HAP-1 (cell line): ENCODE measurements at regions not wholly inside any gene's neighbourhood (a gene's known extent, or its start where the extent isn't known, plus 50 kb on each side); places are given as distances from the start of the nearest gene placed in this dataset.
A peak's percentile ranks its signal among the peaks of the same experiment; 100 is the strongest.

Experiments used
- DNase-seq, 2 experiments: peaks; one replicate each; pipeline ENCODE4 v3.0.0-alpha.2; 2016 to 2020; ENCODE audit warnings: low spot score in 2 of 2
- H3K27me3 ChIP-seq: fragments of 250-450 bp; sonication (Bioruptor Pico); 2 replicates; pipeline ENCODE4 v1.5.1; 2020; ENCODE audit warnings: low read depth, mild to moderate bottlenecking, moderate library complexity
- H3K36me3 ChIP-seq: fragments of 250-450 bp; sonication (Bioruptor Pico); replicated peaks from 2 replicates; pipeline ENCODE4 v1.5.1; 2020; ENCODE audit warnings: mild to moderate bottlenecking
- H3K4me1 ChIP-seq: fragments of 250-450 bp; sonication (Bioruptor Pico); 2 replicates; pipeline ENCODE4 v1.5.1; 2020; ENCODE audit warnings: mild to moderate bottlenecking
- H3K4me3 ChIP-seq: fragments of 250-450 bp; sonication (Bioruptor Pico); 2 replicates; pipeline ENCODE4 v1.5.1; 2020; ENCODE audit warnings: mild to moderate bottlenecking, moderate library complexity
- H3K9me3 ChIP-seq: fragments of 250-450 bp; sonication (Bioruptor Pico); 2 replicates; pipeline ENCODE4 v1.5.1; 2020; ENCODE audit warnings: mild to moderate bottlenecking, moderate library complexity
- in situ Hi-C: fragments of 300-500 bp; cut with MboI; formaldehyde crosslinking; loops from 3 replicates; pipeline ENCODE4 v1.14.3; 2020; ENCODE audit warnings: low sequenced_read_pairs, inconsistent platforms, mixed read lengths

DNA sequence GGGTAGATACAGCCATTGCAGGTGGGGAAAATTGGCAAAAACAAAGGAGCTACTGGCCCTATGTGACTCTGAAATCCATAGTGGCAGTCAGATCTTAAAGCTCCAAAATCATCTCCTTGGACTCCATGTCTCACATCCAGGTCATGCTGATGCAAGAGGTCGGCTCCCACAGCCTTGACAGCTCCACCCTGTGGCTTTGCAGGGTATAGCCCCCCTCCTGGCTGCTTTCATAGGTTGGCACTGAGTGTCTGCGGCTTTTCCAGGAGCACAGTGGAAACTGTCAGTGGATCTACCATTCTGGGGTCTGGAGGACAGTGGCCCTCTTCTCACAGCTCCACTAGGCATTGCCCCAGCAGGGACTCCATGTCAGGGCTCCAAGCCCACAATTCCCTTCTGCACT, 1190.1 kb downstream of the CDH12 start:
- in situ Hi-C loops, result no loop called here
- no peak overlapping the region for H3K4me3 ChIP-seq
- H3K4me1 ChIP-seq, result no peaks in the 10 kb centered on the region
- no peaks in the 10 kb centered on the region for H3K9me3 ChIP-seq
- no peaks in the 10 kb centered on the region for H3K27me3 ChIP-seq
- H3K36me3 ChIP-seq, result no peaks in the 10 kb centered on the region
- DNase-seq, result peak in 1 of 2 experiments; percentile 35

DNA sequence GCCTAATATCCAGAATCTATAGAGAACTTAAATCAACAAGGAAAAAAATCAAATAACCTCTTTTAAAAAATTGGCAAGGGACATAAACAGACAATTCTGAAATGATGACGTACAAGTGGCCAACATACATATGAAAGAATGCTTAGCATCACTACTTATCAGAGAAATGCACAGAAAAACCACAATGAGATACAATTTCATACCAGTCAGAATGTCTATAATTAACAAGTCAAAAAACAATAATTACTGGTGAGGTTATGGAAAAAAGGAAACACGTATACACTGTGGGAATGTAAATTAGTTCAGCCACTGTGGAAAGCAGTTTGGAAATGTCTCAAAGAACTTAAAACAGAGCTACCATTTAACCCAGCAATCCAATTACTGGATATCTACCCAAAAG, 1192.0 kb downstream of the CDH12 start:
- in situ Hi-C loops, result no loop called here
- Histone ChIP-seq H3K36me3 (no peaks in the 10 kb centered on the region), H3K9me3 (no peaks in the 10 kb centered on the region), H3K4me3 (no peak overlapping the region), H3K4me1 (no peaks in the 10 kb centered on the region), H3K27me3 (no peaks in the 10 kb centered on the region)
- no peak for DNase-seq

DNA sequence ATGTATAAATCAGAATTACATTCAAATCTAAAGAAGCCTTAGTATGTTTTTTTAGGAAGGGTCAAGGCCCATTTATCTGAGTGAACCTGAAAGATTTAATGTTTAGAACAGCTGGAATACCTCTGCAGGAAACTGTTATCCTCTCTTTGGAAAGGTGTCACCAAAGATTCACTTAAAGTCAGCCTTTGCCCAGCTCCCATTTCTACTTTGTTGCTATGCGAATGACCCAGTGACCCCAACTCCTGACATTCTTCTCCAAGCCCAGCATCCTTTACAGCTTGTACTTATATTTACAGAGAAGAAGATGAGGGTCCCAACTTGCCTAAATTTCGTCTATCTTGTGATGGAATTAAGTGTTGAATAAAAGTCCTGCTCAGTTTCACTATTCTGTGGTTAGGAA, 1198.6 kb downstream of the CDH12 start:
- DNase-seq, result no peak
- in situ Hi-C loops, result no loop called here
- Histone ChIP-seq H3K4me3 (no peak overlapping the region), H3K4me1 (no peaks in the 10 kb centered on the region), H3K9me3 (no peaks in the 10 kb centered on the region), H3K27me3 (no peaks in the 10 kb centered on the region), H3K36me3 (no peaks in the 10 kb centered on the region)

DNA sequence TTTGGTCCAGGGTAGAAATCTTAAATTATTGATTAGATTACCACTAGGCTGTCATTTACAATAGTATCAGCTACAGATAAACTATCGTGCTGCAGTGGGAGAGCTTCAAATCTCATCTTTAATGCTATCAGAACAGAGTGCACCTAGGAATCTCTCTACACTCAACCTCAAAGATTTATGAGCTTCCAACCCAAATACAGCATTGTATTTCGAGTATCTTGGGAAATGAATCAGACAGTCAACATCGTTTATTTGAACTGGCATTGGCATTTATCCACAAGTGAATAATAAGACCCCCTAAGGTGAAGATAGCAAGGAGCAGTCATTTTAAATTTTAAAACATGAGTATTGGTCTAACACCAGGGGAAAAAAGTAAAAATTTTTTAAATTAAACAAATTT, 1203.2 kb downstream of the CDH12 start:
- Histone ChIP-seq H3K36me3 (no peaks in the 10 kb centered on the region), H3K4me1 (no peaks in the 10 kb centered on the region), H3K27me3 (no peaks in the 10 kb centered on the region), H3K9me3 (no peaks in the 10 kb centered on the region), H3K4me3 (no peak overlapping the region)
- in situ Hi-C loops, result no loop called here
- no peak for DNase-seq

DNA sequence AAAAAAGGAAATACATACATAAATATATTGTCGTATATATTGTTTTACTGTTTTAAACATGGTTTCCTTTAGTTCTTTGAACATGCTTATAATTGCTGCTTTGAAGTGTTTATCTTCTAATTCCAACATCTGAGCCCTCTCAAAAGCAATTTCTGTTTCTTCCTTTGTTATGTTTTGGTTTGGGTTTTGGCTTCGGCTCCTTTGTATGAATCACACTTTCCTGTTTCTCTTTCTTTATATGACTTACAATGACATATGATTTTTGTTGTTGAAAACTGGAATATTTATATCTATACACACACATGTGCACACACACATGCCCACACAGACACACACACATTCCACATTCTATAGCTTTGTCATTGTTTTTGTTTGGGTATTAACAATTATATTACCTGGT, 1206.7 kb downstream of the CDH12 start:
- in situ Hi-C loops, result no loop called here
- Histone ChIP-seq H3K36me3 (no peaks in the 10 kb centered on the region), H3K4me3 (no peak overlapping the region), H3K4me1 (no peaks in the 10 kb centered on the region), H3K27me3 (no peaks in the 10 kb centered on the region), H3K9me3 (no peaks in the 10 kb centered on the region)
- no peak for DNase-seq

DNA sequence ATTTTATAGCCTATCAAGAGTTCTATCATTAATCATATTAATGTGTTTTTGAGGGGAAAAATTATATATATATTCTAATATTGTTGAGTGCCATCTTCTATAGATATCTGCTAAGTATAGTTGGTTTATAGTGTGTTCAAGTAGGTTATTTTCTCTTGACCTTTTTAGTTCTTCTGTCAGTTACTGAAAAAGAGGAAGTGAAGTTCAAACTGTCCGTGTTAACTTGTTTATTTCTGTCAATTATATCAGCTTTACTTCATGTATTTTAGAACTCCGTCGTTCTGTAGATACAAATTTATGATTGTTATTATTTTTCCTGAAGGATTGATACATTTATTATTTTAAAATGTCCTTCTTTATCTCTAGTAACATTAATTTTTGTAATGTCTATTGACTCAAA, 1209.1 kb downstream of the CDH12 start:
- Histone ChIP-seq H3K9me3 (no peaks in the 10 kb centered on the region), H3K4me1 (no peaks in the 10 kb centered on the region), H3K27me3 (no peaks in the 10 kb centered on the region), H3K36me3 (no peaks in the 10 kb centered on the region), H3K4me3 (no peak overlapping the region)
- no peak for DNase-seq
- in situ Hi-C loops, result no loop called here

DNA sequence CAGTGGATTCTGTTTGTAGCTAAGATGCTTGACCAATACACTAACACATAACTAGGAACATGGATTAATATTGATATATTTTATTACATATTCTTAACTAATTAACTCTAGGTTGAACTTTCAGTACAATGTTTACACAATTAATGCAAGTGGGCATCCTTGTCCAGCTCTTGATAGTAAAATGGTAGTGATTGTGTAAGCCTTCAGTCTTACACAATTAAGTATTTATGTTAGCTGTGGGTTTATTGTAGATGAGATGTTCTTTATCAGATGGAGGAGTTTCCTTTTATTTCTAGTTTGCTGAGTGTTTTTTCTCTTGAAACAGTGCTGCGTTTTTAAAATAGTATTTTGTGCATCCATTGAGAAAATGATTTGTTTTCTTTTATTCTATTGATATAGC, 1210.8 kb downstream of the CDH12 start:
- in situ Hi-C loops, result no loop called here
- H3K4me1 ChIP-seq, result no peaks in the 10 kb centered on the region
- no peak overlapping the region for H3K4me3 ChIP-seq
- no peaks in the 10 kb centered on the region for H3K27me3 ChIP-seq
- DNase-seq, result no peak
- no peaks in the 10 kb centered on the region for H3K36me3 ChIP-seq
- H3K9me3 ChIP-seq, result no peaks in the 10 kb centered on the region

DNA sequence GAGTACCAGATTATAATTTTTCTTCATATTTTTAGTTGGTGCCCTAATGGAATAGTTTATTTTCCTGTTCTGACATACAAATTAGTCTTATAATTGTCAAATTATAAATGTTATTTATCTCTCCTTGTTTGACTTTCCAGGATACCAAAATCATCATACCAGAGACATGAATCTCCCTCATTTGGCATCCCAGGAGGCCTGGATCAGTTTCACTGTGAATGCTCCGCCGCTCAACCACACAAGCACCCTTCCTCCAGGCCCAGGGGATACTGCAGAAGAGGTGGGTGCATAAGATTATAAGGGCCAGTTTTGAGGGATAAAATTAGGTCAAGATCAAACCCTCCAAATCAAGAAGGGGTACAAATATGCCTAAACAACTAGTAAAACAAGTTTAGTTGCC, 1229.3 kb downstream of the CDH12 start:
- H3K9me3 ChIP-seq, result no peaks in the 10 kb centered on the region
- no peaks in the 10 kb centered on the region for H3K4me1 ChIP-seq
- no peak overlapping the region for H3K4me3 ChIP-seq
- DNase-seq, result no peak
- 0 out of 2 replicates have a peak, but pooled peaks cover 2% of the 10 kb centered on the region for H3K27me3 ChIP-seq
- in situ Hi-C loops, result no loop called here
- no peaks in the 10 kb centered on the region for H3K36me3 ChIP-seq

DNA sequence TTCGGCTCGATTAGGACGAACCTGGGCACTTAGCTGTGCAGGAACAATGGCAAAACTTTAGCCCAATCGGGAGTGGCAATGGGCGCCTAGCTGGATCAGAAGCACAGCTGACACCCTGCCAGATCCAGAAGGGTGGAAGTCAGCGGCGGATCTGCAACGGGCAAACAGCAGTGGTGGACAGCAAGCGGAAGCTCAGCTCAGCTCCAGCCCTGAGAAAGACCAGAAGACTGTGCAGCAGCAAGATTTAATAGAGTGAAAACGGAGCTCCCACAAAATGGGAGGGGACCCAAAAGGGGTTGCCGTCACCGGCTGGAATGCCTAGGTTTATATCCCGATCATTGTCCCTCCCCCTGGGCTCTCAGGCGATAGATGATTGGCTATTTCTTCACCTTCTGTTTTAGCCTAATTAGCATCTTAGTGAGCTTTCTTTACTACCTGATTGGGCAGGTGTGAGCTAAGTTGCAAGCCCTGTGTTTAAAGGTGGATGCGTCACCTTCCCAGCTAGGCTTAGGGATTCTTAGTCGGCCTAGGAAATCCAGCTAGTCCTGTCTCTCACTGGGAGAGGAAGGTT, 1237.9 kb downstream of the CDH12 start:
- in situ Hi-C loops, result no loop called here
- no peaks in the 10 kb centered on the region for H3K9me3 ChIP-seq
- no peaks in the 10 kb centered on the region; the same call in 1 of the 2 replicates for H3K4me1 ChIP-seq
- no peak for DNase-seq
- H3K36me3 ChIP-seq, result no peaks in the 10 kb centered on the region
- no peak overlapping the region for H3K4me3 ChIP-seq
- no peaks in the 10 kb centered on the region for H3K27me3 ChIP-seq

DNA sequence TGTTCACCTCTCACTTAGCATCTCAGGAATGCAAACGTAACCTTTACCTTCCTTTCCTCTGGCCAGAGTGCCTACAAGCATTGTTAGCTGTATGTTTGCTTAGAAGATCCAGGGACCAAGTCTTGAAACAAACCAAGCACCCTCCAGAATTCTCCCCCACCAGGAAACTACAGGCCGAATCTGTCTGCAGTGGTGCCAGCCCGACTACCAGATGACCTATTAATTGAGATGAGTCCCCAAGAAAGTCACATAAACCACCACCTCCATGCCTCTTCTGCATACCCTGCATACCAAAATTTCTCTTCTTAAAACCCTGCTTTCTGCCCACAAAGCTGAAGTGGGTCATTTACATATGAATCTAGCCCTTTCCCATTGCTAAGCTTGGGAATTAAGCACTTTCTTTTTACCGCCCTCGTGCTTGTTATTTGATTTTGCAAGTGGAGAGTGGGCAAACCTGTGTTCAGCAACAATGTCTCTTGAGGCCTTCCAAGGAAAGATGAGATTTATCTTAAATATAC, 1239.1 kb downstream of the CDH12 start:
- Histone ChIP-seq H3K4me1 (no peaks in the 10 kb centered on the region; the same call in 1 of the 2 replicates), H3K9me3 (no peaks in the 10 kb centered on the region), H3K36me3 (no peaks in the 10 kb centered on the region), H3K27me3 (no peaks in the 10 kb centered on the region), H3K4me3 (no peak overlapping the region)
- in situ Hi-C loops, result no loop called here
- DNase-seq, result peak; percentile 14 to 70

DNA sequence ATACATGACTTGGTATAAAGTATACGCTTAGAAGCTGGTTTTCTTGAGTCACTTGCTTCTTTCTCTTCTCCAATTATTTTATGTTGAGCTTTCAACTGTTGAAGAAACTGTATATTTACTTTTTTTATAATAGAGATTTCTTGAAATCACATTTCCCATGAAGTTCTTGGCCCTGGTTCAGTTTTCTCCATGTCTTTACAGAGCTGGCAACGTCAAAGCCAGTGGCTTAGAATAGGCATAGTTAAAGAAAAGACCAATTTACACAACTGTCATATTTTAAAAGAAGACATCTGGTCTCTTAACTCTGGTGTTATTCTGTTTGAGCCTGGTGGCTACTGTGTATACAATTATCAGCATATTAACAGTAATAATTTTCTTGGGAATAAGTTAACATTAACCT, 1249.3 kb downstream of the CDH12 start:
- Histone ChIP-seq H3K36me3 (no peaks in the 10 kb centered on the region), H3K4me1 (no peaks in the 10 kb centered on the region), H3K4me3 (no peak overlapping the region), H3K27me3 (no peaks in the 10 kb centered on the region), H3K9me3 (no peaks in the 10 kb centered on the region)
- in situ Hi-C loops, result no loop called here
- no peak for DNase-seq

DNA sequence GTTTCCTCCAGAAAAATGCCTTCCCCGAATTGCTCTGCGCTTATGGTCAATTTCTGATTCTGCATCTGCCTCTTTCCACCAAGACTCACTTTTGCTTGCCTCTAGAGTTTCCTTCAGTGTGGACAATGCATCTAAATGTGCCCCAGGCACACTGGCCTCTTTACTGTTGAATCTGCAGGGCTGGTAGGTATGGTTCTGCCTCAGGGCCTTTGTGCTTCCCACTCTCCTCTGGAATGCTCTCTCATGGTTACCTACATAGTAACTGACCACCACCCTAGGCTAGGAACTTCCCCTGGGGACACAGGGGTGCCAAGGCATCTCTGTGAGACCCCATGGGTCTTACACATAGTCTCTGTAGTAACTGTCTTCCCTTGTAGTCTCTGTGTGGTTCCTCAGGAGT, 1258.6 kb downstream of the CDH12 start:
- no peaks in the 10 kb centered on the region for H3K27me3 ChIP-seq
- H3K4me1 ChIP-seq, result no peaks in the 10 kb centered on the region
- H3K4me3 ChIP-seq, result no peak overlapping the region
- DNase-seq, result no peak
- H3K36me3 ChIP-seq, result no peaks in the 10 kb centered on the region
- H3K9me3 ChIP-seq, result no peaks in the 10 kb centered on the region
- in situ Hi-C loops, result no loop called here

DNA sequence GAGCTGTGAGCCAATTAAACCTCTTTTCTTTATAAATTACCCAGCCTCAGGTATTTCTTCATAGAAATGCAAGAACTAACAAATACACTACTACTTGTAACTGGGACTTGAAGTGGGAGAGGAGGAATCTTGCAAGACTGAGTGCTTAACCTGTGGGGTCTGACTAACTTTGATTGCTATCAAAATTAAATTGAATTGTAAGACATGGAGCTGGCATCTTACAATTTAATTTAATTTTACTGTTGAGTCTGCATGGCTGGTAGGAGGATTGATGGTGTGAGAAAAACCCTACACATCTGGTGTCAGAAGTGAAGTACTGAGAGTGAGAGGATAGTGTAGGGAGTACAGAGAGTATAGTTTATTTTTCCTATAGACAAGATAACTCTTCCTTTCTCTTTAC, 1259.9 kb downstream of the CDH12 start:
- no peaks in the 10 kb centered on the region for H3K9me3 ChIP-seq

DNA sequence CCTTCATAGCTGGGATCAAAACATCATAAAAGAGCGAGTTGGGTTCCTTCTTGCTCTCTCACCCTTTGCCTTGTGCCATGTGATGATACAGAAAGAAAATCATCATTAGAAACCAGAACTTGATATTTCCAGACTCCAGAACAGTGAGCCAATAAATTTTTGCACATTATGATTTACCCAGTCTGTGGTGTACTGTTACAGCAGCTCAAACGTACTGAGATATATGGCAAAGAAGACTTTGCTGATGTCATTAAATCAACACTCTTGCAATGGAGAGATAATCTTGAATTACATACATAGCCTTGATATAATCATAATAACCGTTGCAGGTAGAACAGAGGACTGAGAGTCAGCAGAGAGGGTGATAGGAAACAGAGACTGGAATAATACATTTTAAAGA, 1271.6 kb downstream of the CDH12 start:
- no peaks in the 10 kb centered on the region for H3K27me3 ChIP-seq
- no peak overlapping the region for H3K4me3 ChIP-seq
- no peaks in the 10 kb centered on the region for H3K36me3 ChIP-seq
- H3K4me1 ChIP-seq, result no peaks in the 10 kb centered on the region
- no peak for DNase-seq
- H3K9me3 ChIP-seq, result no peaks in the 10 kb centered on the region
- in situ Hi-C loops, result no loop called here

More for the DNA sequence above, 1259.9 kb downstream of the CDH12 start:
- no peaks in the 10 kb centered on the region for H3K4me1 ChIP-seq
- no peak for DNase-seq
- no peaks in the 10 kb centered on the region for H3K27me3 ChIP-seq
- in situ Hi-C loops, result no loop called here
- H3K36me3 ChIP-seq, result no peaks in the 10 kb centered on the region
- H3K4me3 ChIP-seq, result no peak overlapping the region

DNA sequence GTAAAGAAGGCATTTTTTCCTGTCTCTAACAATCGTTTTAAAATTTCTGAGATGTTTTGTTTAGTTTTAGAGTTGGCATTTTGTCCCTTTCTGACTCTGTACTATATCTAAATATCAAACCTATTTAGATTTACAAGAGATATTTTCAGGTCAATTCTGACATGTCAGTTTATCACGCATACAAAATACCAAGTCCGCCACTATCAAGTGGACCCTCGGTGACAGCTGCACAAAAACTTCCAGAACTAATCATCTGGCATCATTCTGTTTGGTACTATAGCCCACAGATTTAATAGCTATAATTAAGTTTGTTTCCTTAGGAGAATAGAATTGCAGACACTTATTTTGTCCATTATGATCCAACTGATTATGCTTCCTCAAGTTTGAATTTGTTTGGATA, 1278.2 kb downstream of the CDH12 start:
- in situ Hi-C loops, result no loop called here
- H3K27me3 ChIP-seq, result no peaks in the 10 kb centered on the region
- no peak overlapping the region for H3K4me3 ChIP-seq
- H3K9me3 ChIP-seq, result no peaks in the 10 kb centered on the region
- no peaks in the 10 kb centered on the region for H3K4me1 ChIP-seq
- no peaks in the 10 kb centered on the region for H3K36me3 ChIP-seq
- DNase-seq, result no peak
